HL-60 (cell line): ENCODE measurements at regions not wholly inside any gene's neighbourhood (a gene's known extent, or its start where the extent isn't known, plus 50 kb on each side); places are given as distances from the start of the nearest gene placed in this dataset.
"Not testable (repeated sequence)": the region's sequence is repeated elsewhere in the genome, so short reads cannot be mapped to it uniquely, and the experiment has no call there.

Experiments
- DNase-seq, 2 experiments: peaks; one replicate each; pipeline ENCODE4 v3.0.0-alpha.2; 2010 to 2020; ENCODE audit warnings: low read depth in 1 of 2, low spot score in 1 of 2
- H3K27ac ChIP-seq: fragments of 250-450 bp; sonication (Bioruptor Pico); replicated peaks from 2 replicates; pipeline ENCODE4 v1.5.1; 2020; ENCODE audit warnings: mild to moderate bottlenecking, moderate library complexity
- H3K27me3 ChIP-seq: fragments of 250-450 bp; sonication (Bioruptor Pico); 2 replicates; pipeline ENCODE4 v1.5.1; 2021; ENCODE audit warnings: mild to moderate bottlenecking, moderate library complexity; ENCODE audit not compliant: insufficient read depth, poor library complexity, severe bottlenecking
- H3K4me3 ChIP-seq: replicated peaks from 2 replicates; pipeline ENCODE4 v1.5.1; 2011; ENCODE audit warnings: mild to moderate bottlenecking, control low read depth, low read length; ENCODE audit not compliant: insufficient read depth
- GABPA ChIP-seq: IDR thresholded peaks from 2 replicates; pipeline ENCODE4 v1.6.1; 2012; ENCODE audit warnings: low read depth
- POLR2AphosphoS5 ChIP-seq: IDR thresholded peaks from 2 replicates; pipeline ENCODE4 v1.6.1; 2012; ENCODE audit warnings: low read depth
- SPI1 ChIP-seq: IDR thresholded peaks from 2 replicates; pipeline ENCODE4 v1.6.1; 2012; ENCODE audit warnings: low read depth, mild to moderate bottlenecking, borderline replicate concordance
- TF ChIP-seq, protein P1 (sequence below): IDR thresholded peaks from one replicate; pipeline ENCODE4 v1.5.1; 2011; ENCODE audit warnings: low read length, control low read depth, inconsistent platforms; ENCODE audit not compliant: insufficient read depth
- TF ChIP-seq, protein P2 (sequence below): IDR thresholded peaks from 2 replicates; pipeline ENCODE4 v1.6.1; 2012; ENCODE audit warnings: low read depth; ENCODE audit not compliant: insufficient replicate concordance

DNA sequence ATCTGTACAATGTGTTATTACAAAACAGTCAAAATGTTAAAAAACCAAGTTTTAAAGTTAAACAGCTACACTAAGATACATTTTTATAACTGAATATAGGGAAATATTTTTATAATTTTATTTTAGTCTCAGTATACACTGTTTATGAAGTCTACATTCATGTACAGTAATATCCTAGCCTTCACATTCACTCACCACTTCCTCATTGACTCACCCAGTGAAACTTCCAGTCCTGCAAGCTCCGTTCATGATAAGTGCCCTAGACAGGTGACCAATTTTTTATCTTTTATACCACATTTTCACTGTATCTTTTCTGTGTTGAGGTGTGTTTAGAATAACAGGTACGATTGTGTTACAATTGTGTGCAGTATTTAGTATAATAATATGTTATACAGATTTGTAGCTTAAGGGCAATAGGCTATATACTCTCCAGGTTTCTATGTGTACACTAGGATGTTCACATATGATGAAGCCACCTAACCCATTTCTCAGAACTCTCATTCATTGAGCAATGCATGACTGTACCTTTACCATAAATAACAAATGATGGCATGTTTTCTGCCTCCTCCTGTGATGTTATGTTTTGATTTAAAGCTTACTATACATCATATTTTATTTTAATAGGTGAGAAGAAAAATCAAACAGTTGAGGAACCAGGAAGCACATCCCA, 388.4 kb upstream of the NDN start:
- no peak overlapping the region for H3K4me3 ChIP-seq
- TF ChIP-seq GABPA (no peak), POLR2AphosphoS5 (no peak), SPI1 (no peak)
- TF ChIP-seq, protein P1, sequence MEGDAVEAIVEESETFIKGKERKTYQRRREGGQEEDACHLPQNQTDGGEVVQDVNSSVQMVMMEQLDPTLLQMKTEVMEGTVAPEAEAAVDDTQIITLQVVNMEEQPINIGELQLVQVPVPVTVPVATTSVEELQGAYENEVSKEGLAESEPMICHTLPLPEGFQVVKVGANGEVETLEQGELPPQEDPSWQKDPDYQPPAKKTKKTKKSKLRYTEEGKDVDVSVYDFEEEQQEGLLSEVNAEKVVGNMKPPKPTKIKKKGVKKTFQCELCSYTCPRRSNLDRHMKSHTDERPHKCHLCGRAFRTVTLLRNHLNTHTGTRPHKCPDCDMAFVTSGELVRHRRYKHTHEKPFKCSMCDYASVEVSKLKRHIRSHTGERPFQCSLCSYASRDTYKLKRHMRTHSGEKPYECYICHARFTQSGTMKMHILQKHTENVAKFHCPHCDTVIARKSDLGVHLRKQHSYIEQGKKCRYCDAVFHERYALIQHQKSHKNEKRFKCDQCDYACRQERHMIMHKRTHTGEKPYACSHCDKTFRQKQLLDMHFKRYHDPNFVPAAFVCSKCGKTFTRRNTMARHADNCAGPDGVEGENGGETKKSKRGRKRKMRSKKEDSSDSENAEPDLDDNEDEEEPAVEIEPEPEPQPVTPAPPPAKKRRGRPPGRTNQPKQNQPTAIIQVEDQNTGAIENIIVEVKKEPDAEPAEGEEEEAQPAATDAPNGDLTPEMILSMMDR, result no peak
- TF ChIP-seq, protein P2, sequence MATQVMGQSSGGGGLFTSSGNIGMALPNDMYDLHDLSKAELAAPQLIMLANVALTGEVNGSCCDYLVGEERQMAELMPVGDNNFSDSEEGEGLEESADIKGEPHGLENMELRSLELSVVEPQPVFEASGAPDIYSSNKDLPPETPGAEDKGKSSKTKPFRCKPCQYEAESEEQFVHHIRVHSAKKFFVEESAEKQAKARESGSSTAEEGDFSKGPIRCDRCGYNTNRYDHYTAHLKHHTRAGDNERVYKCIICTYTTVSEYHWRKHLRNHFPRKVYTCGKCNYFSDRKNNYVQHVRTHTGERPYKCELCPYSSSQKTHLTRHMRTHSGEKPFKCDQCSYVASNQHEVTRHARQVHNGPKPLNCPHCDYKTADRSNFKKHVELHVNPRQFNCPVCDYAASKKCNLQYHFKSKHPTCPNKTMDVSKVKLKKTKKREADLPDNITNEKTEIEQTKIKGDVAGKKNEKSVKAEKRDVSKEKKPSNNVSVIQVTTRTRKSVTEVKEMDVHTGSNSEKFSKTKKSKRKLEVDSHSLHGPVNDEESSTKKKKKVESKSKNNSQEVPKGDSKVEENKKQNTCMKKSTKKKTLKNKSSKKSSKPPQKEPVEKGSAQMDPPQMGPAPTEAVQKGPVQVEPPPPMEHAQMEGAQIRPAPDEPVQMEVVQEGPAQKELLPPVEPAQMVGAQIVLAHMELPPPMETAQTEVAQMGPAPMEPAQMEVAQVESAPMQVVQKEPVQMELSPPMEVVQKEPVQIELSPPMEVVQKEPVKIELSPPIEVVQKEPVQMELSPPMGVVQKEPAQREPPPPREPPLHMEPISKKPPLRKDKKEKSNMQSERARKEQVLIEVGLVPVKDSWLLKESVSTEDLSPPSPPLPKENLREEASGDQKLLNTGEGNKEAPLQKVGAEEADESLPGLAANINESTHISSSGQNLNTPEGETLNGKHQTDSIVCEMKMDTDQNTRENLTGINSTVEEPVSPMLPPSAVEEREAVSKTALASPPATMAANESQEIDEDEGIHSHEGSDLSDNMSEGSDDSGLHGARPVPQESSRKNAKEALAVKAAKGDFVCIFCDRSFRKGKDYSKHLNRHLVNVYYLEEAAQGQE, result no peak
- no peaks in the 10 kb centered on the region for H3K27me3 ChIP-seq
- no peak for DNase-seq
- H3K27ac ChIP-seq, result no peak overlapping the region

DNA sequence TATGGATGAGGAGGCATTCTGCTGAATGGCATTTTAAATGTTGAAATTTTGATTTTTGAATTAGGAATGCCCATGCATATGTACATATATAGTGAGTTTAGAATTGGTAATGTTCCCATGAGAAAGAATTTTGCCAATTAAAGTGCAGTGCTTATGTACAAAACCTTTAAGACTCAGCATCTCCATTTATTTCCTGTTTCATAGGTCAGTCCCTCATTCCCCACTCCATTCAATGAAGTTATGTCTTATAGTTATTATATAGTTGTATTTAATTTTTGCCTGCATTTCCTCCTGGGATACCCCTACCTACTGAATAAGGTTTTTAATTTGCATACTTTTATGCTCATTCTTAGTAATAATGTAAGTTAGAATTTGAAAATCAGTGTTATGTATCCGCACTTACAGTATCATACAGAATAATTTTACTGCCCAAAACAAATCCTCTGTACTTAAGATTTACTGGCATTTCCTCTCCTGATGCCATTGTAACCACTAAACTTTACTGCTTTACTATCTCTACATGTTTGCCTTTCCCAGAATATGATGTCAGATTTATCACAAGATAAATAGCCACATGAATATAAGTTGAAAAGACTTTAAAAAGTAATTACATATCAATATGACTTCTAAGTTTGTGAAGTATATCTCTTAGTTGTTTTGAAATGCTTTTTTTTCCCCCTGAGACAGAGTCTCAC, 389.1 kb upstream of the NDN start:
- no peak overlapping the region for H3K4me3 ChIP-seq
- H3K27ac ChIP-seq, result no peak overlapping the region
- no peak for TF ChIP-seq SPI1
- TF ChIP-seq GABPA, result no peak
- TF ChIP-seq, protein P2, result no peak
- TF ChIP-seq, protein P1, result no peak
- no peak for TF ChIP-seq POLR2AphosphoS5
- no peaks in the 10 kb centered on the region for H3K27me3 ChIP-seq
- DNase-seq, result no peak

DNA sequence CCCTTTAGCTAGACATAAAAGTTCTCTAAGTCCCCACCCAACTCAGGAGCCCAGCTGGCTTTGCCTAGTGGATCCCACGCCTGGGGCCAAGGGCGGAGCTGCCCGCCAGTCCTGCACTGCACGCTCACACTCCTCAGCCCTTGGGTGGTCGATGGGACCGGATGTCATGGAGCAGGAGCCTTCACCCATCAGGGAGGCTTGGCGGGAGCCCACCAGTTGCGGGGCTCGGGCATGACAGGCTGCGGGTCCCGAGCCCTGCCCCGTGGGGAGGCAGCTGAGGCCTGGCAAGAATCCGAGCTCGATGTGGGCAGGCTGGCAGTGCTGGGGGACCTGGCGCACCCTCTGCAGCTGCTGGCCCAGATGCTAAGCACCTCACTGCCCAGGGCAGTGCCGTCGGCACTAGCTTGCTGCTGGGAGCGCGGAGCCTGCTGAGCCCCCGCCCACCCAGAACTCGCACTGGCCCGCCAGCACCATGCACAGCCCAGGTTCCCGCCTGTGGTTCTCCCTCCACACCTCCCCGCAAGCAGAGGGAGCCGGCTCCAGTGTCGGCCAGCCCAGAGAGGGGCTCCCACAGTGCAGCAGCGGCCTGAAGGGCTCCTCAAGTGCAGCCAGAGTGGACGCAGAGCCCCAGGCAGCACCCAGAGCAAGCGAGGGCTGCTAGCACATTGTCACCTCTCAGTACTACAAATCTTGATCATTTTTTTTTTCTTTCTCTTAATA, 391.4 kb upstream of the NDN start:
- no peak overlapping the region for H3K4me3 ChIP-seq
- DNase-seq, result no peak
- no peaks in the 10 kb centered on the region for H3K27me3 ChIP-seq
- no peak overlapping the region for H3K27ac ChIP-seq
- TF ChIP-seq SPI1 (no peak), GABPA (no peak), POLR2AphosphoS5 (no peak)
- TF ChIP-seq, protein P2, result no peak
- TF ChIP-seq, protein P1, result no peak

DNA sequence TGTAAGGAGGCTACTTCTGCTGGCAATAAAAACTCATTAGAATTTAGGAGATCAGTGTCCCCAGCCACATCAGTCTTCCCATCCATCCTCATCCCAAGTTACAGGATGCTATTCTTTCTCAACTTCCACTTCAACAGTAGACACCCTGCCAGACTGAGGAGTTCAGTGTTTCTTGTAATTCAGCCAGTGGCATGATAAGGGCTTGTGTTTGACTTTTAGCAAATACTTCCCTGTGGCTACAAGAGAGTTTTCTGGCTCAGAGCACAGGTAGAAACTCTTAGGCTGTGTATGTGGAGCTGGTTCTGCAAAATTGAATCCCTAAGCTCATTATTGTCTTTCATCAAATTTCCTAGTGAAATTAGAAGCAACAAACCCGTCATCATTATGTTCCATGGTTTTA, 401.8 kb upstream of the NDN start:
- not testable (repeated sequence) for H3K27me3 ChIP-seq, DNase-seq, H3K4me3 ChIP-seq, H3K27ac ChIP-seq

DNA sequence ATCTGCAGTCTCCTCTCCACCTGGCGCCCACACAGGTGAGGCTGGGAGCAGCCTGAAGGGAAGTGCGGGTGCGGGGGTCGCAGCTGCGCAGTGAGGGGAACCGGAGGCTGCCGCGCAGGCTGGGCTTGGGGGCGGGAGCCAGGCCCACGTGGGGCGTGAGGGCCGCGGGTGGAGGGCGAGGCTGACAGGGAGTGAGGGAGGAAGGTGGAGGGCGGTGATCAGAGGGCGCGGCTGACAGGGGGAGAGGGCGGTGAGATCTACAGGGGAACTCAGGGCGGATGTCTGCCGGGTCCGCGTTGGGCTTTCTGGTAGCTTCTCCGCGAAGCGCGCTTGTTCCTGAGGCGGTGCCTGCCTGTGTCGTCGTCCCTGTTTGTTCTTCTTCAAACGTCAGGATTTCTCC, 414.4 kb upstream of the NDN start:
- H3K27ac ChIP-seq, H3K27me3 ChIP-seq, H3K4me3 ChIP-seq, DNase-seq: not testable (repeated sequence)
